Aorta (tissue), 5 donors: ENCODE measurements at regions not wholly inside any gene's neighbourhood (a gene's known extent, or its start where the extent isn't known, plus 50 kb on each side); places are given as distances from the start of the nearest gene placed in this dataset.
A peak's percentile ranks its signal among the peaks of the same experiment; 100 is the strongest.

ENCODE experiments used
- ATAC-seq: fragments of 200-7000 bp; cut with Tn5 transposase; one replicate; pipeline ENCODE4 v1.9.1; 2022; ENCODE audit warnings: moderate library complexity; ENCODE audit not compliant: low FRiP score
- DNase-seq, 2 donors: peaks; one replicate each; pipeline ENCODE4 v3.0.0-alpha.2; 2020
- H3K27ac ChIP-seq, 2 donors: one replicate each; pipeline ENCODE4 v1.5.1; 2013; ENCODE audit warnings: low read length in 2 of 2, mild to moderate bottlenecking in 2 of 2, moderate library complexity in 2 of 2, control low read depth in 1 of 2, inconsistent platforms in 1 of 2, low read depth in 1 of 2
- H3K27me3 ChIP-seq, 2 donors: one replicate each; pipeline ENCODE4 v1.6.1; 2013; ENCODE audit warnings: control low read depth in 1 of 2, low read length in 1 of 2, mild to moderate bottlenecking in 1 of 2, moderate library complexity in 1 of 2; ENCODE audit not compliant: insufficient read depth in 2 of 2, control insufficient read depth in 1 of 2
- H3K36me3 ChIP-seq, 2 donors: one replicate each; pipeline ENCODE4 v1.6.1; 2013; ENCODE audit warnings: control low read depth in 1 of 2, low read length in 1 of 2, mild to moderate bottlenecking in 1 of 2; ENCODE audit not compliant: insufficient read depth in 2 of 2, control insufficient read depth in 1 of 2
- H3K4me1 ChIP-seq, 2 donors: one replicate each; pipeline ENCODE4 v1.6.1; 2013; ENCODE audit warnings: low read length in 2 of 2, control low read depth in 1 of 2, mild to moderate bottlenecking in 1 of 2, moderate library complexity in 1 of 2; ENCODE audit not compliant: insufficient read depth in 2 of 2, control insufficient read depth in 1 of 2
- H3K4me3 ChIP-seq, 2 donors: one replicate each; pipeline ENCODE4 v1.5.1; 2013; ENCODE audit warnings: low read length in 2 of 2, control low read depth in 1 of 2, mild to moderate bottlenecking in 1 of 2
- H3K9me3 ChIP-seq: one replicate; pipeline ENCODE4 v1.6.1; 2013; ENCODE audit warnings: mild to moderate bottlenecking, low read length; ENCODE audit not compliant: control insufficient read depth
- WGBS, 2 donors: extraction: QIAGEN DNeasy Blood & Tissue Kit; methylation state at CpG; one replicate each; pipeline ENCODE4 v1.1.7; 2013; 5-methylcytosine and 5-hydroxymethylcytosine counted together
- intact Hi-C, 2 donors: fragments of 100-400 bp; cut with DNase I; formaldehyde crosslinking; loops; one replicate each; pipeline versions ENCODE4 v1.14.2 to v1.15.0; 2022
- donor health status: healthy with polysubstance abuse.
- donor health status: Bipolar disorder and iron deficiency.
- donor health status: DM: no; HTN: no; CAD: no.
- donor health status: DM: no; HTN: no; CAD: no.
- donor health status: DM: yes; HTN: yes; CAD: no.

DNA sequence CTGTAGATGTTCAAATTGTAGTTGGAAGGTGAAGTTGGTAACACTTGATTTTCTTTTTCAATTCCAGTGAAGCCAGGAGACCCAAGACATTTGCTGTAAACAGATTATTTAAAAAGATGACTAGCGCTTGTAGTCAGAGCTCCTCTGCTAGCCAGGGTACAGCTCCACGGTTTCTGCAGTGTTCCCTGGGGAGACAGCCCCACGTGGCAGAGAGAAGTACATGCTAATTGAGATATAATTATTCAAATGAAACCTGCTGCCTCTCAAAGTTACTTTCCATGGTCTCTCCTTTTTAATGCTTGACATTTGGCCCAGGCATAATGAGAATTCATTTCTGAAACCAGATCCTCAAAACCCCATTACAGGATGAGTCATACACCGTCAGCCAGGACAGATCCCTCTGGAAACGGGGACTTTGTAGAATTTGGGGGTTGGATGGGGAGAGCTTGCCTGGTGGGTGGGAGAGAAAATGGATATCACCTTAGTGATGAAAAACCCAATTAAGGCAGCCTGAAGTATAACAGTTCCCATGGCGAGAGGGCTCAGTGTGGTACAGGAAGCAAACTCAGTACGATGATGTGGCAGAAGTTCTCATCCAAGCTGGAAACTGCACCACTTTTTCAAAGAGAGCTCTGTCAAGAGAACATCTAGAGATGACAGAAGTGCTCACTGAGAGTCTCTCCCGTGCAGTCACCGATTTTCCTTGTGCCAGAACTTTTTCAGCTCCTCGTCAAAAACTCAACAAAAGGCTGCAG is 637.7 kb upstream of the TMEM132C start:
- WGBS, 2 donors, result 65 to 70% methylated on average over 10 of the region's 10 CpGs
- intact Hi-C loops, result no loop called here
- H3K36me3 ChIP-seq, result no peaks in the 10 kb centered on the region
- H3K9me3 ChIP-seq, result no peaks in the 10 kb centered on the region
- H3K4me3 ChIP-seq, result no peak overlapping the region
- H3K27me3 ChIP-seq, result no peaks in the 10 kb centered on the region
- no peak for ATAC-seq
- H3K27ac ChIP-seq, result no peak overlapping the region
- DNase-seq, result no peak
- H3K4me1 ChIP-seq, result no peaks in the 10 kb centered on the region

DNA sequence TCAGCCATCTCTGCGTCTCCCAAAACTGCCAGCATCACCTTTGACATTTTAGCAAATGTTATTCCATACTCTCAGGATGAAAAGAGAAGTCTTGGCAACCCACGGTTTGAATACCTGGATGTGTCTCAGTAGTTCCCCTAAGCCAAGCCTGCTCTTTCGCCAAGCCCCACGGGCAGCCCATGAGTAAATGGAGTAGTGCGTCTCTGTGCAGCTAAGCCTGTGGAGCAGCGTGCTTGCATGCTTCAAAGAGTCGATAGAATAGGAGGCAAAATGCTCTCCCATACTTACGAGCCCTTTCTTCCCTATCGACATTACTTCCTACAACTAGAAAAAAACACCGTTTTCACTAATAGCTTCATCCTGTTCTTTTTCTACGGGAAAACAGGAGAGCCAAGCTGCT is 634.5 kb upstream of the TMEM132C start:
- no peak for ATAC-seq
- H3K27me3 ChIP-seq, result no peaks in the 10 kb centered on the region
- no peak overlapping the region for H3K4me3 ChIP-seq
- no peak for DNase-seq
- intact Hi-C loops, result no loop called here
- H3K36me3 ChIP-seq, result no peaks in the 10 kb centered on the region
- WGBS, 2 donors, result 88% methylated on average over 11 of the region's 11 CpGs
- no peaks in the 10 kb centered on the region for H3K4me1 ChIP-seq
- H3K27ac ChIP-seq, result no peak overlapping the region
- no peaks in the 10 kb centered on the region for H3K9me3 ChIP-seq

DNA sequence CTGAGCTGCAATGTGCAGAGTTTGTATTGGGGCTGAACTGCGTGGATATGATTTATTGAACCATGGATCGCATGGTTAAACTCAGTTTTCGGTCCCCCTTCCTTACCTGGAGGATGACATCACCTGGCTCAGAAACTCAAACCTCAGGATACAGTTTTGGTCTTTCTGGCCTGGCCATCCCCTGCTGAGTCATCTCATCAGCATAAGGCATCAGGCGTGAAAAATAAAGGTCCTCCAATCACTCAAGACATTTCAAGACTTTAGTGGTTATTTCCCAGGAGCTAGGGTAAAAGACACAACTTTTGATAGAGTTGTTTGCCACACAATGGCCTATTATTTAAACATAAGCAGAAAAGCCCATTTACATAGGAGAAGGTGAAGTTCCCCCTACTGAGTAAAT is 631.1 kb upstream of the TMEM132C start:
- no peaks in the 10 kb centered on the region for H3K9me3 ChIP-seq
- no peak overlapping the region for H3K4me3 ChIP-seq
- no peaks in the 10 kb centered on the region for H3K27me3 ChIP-seq
- no peak for ATAC-seq
- H3K4me1 ChIP-seq, result no peaks in the 10 kb centered on the region
- 92 to 93% methylated on average over 4 of the region's 4 CpGs for WGBS, 2 donors
- no peak overlapping the region for H3K27ac ChIP-seq
- no peaks in the 10 kb centered on the region for H3K36me3 ChIP-seq
- intact Hi-C loops, result no loop called here
- no peak for DNase-seq

GRCh38 chr12:127636882-127637281 is 630.1 kb upstream of the TMEM132C start:
- DNase-seq (no peak), ATAC-seq (no peak)
- Histone ChIP-seq H3K36me3 (no peaks in the 10 kb centered on the region), H3K27me3 (no peaks in the 10 kb centered on the region), H3K9me3 (no peaks in the 10 kb centered on the region), H3K27ac (no peak overlapping the region), H3K4me3 (no peak overlapping the region), H3K4me1 (no peaks in the 10 kb centered on the region)
- 63 to 64% methylated on average over 2 of the region's 2 CpGs for WGBS, 2 donors
- intact Hi-C loops, result no loop called here

- WGBS, 2 donors, result 2 to 4% methylated on average over 6 of the region's 6 CpGs
- no peak overlapping the region for H3K4me3 ChIP-seq
- DNase-seq (peak in 1 of 2 donors; percentile 70), ATAC-seq (peak; percentile 89)
- no peaks in the 10 kb centered on the region for H3K9me3 ChIP-seq
- no peaks in the 10 kb centered on the region for H3K36me3 ChIP-seq
- H3K27me3 ChIP-seq, result no peaks in the 10 kb centered on the region
- no peaks in the 10 kb centered on the region for H3K4me1 ChIP-seq
- H3K27ac ChIP-seq, result peak overlapping the region; percentile 47 to 88
- intact Hi-C loops, result loop anchor here in 1 of 2 donors (1.0 to 5.0 kb wide), 2 partner anchors 52 to 193 kb away; no protein-coding TSS in a partner anchor
Measured at GRCh38 chr12:127640181-127640886, 626.6 kb upstream of the TMEM132C start.

DNA sequence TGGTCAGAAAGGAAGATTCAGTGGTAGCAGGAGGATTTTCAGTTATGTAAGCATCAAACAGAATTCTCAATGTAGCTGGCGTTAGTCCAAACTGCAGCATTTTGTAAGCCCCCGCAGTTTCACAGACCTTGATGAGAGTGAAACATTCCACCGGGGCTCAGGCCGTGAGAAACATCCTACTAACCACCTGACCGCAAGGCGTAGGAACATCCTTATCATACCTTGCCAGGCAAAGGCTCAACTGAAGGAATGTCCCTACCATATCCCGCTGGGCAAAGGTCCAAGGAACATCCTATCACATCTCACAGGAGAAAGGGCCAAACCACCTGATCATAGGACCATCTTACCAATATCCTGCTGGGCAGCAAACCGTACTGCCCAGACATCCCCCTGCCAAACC is 624.8 kb upstream of the TMEM132C start:
- Histone ChIP-seq H3K4me3 (no peak overlapping the region), H3K27ac (peak overlapping the region in 1 of 2 donors; percentile 6), H3K9me3 (no peaks in the 10 kb centered on the region), H3K27me3 (no peaks in the 10 kb centered on the region), H3K36me3 (no peaks in the 10 kb centered on the region), H3K4me1 (no peaks in the 10 kb centered on the region)
- 95% methylated on average over 8 of the region's 8 CpGs for WGBS, 2 donors
- no peak for DNase-seq
- no peak for ATAC-seq
- intact Hi-C loops, result loop anchor here in 1 of 2 donors (5.0 kb wide), 1 partner anchor 195 kb away; no protein-coding TSS in a partner anchor

DNA sequence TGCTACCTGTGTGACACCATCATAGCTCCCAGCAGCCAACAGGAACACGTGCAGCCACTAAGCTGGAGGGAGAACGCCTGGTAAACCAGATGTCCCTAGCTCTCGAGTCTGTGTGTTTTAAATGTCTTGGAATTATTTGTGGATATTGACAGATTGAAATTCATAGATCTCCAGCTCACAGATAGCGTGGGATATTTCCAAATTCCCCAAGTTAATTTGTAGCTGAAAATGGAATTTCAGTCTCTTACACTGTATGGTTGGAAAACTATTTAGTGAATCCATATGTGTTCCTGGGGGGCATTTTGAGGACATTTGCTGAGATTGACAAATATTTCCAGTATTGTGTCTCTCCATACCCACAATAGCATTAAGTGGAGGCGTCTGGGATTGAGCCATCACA is 618.6 kb upstream of the TMEM132C start:
- Histone ChIP-seq H3K4me1 (no peaks in the 10 kb centered on the region), H3K4me3 (no peak overlapping the region), H3K36me3 (no peaks in the 10 kb centered on the region), H3K9me3 (no peaks in the 10 kb centered on the region), H3K27ac (no peak overlapping the region), H3K27me3 (no peaks in the 10 kb centered on the region)
- DNase-seq (no peak), ATAC-seq (no peak)
- 93 to 95% methylated on average over 5 of the region's 5 CpGs for WGBS, 2 donors
- intact Hi-C loops, result no loop called here

DNA sequence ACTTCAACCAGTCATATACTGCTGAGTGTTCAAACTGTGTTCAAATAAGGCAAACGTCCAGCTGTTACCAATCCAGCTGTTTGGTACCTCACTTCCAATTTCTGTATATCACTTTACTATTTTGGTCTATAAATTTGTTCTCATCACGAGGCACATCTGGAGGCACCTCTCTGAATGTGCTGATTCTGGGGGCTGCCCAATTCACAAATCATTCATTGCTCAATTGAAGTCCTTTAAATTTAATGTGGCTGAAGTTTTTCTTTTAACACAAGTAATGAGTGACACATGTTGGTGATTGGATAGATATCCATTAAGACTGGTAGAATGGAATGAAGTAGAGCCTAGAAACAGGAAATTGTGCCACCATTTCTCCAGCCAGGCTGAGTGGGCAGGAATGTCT is 617.0 kb upstream of the TMEM132C start:
- ATAC-seq (no peak), DNase-seq (no peak)
- no peak overlapping the region for H3K4me3 ChIP-seq
- no peaks in the 10 kb centered on the region for H3K9me3 ChIP-seq
- H3K27me3 ChIP-seq, result no peaks in the 10 kb centered on the region
- H3K4me1 ChIP-seq, result no peaks in the 10 kb centered on the region
- H3K36me3 ChIP-seq, result no peaks in the 10 kb centered on the region
- intact Hi-C loops, result no loop called here
- no peak overlapping the region for H3K27ac ChIP-seq
- WGBS, 2 donors, result 74 to 79% methylated on average over 2 of the region's 2 CpGs

GRCh38 chr12:127650626-127651025 is 616.3 kb upstream of the TMEM132C start:
- Histone ChIP-seq H3K9me3 (no peaks in the 10 kb centered on the region), H3K27ac (no peak overlapping the region), H3K4me3 (no peak overlapping the region), H3K27me3 (no peaks in the 10 kb centered on the region), H3K36me3 (no peaks in the 10 kb centered on the region), H3K4me1 (no peaks in the 10 kb centered on the region)
- no peak for ATAC-seq
- 81 to 84% methylated on average over 5 of the region's 5 CpGs for WGBS, 2 donors
- intact Hi-C loops, result no loop called here
- no peak for DNase-seq
